SHP77 (cell line): ENCODE measurements at regions not wholly inside any gene's neighbourhood (a gene's known extent, or its start where the extent isn't known, plus 50 kb on each side); places are given as distances from the start of the nearest gene placed in this dataset.
A peak's percentile ranks its signal among the peaks of the same experiment; 100 is the strongest.

Source experiments
- DNase-seq, 2 experiments: peaks; one replicate each; lab custom pipeline; 2025; lab: John Stamatoyannopoulos, UW

GRCh38 chr1:234698686-234699085 is 88.7 kb upstream of the IRF2BP2 start:
- no peak for DNase-seq

- no peak for DNase-seq
Measured at GRCh38 chr1:234697741-234698140, 87.8 kb upstream of the IRF2BP2 start.

- no peak for DNase-seq
Measured at GRCh38 chr1:234697015-234697414, 87.0 kb upstream of the IRF2BP2 start.

GRCh38 chr1:234696148-234696576 is 86.2 kb upstream of the IRF2BP2 start:
- no peak for DNase-seq

GRCh38 chr1:234694661-234695060 is 84.7 kb upstream of the IRF2BP2 start:
- no peak for DNase-seq

GRCh38 chr1:234692966-234693580 is 83.1 kb upstream of the IRF2BP2 start:
- DNase-seq = no peak

- no peak for DNase-seq
Measured at GRCh38 chr1:234691567-234691966, 81.6 kb upstream of the IRF2BP2 start.

- no peak for DNase-seq
Measured at GRCh38 chr1:234690872-234691271, 80.9 kb upstream of the IRF2BP2 start.

- no peak for DNase-seq
Measured at GRCh38 chr1:234689236-234689635, 79.3 kb upstream of the IRF2BP2 start.

- no peak for DNase-seq
Measured at GRCh38 chr1:234687011-234687410, 77.0 kb upstream of the IRF2BP2 start.

GRCh38 chr1:234686035-234686434 is 76.1 kb upstream of the IRF2BP2 start:
- DNase-seq = no peak

- DNase-seq = no peak
Measured at GRCh38 chr1:234684856-234685255, 74.9 kb upstream of the IRF2BP2 start.

GRCh38 chr1:234683861-234684632 is 74.1 kb upstream of the IRF2BP2 start:
- DNase-seq = peak; percentile 62 to 79

- no peak for DNase-seq
Measured at GRCh38 chr1:234683127-234683860, 73.3 kb upstream of the IRF2BP2 start.

GRCh38 chr1:234681990-234682389 is 72.0 kb upstream of the IRF2BP2 start:
- no peak for DNase-seq

- DNase-seq = no peak
Measured at GRCh38 chr1:234681065-234681464, 71.1 kb upstream of the IRF2BP2 start.

GRCh38 chr1:234680331-234680904 is 70.4 kb upstream of the IRF2BP2 start:
- DNase-seq = no peak

GRCh38 chr1:234676103-234676594 is 66.2 kb upstream of the IRF2BP2 start:
- peak; percentile 85 to 91 for DNase-seq

- peak; percentile 29 to 45 for DNase-seq
Measured at GRCh38 chr1:234675572-234675971, 65.6 kb upstream of the IRF2BP2 start.

- no peak for DNase-seq
Measured at GRCh38 chr1:234675006-234675405, 65.0 kb upstream of the IRF2BP2 start.

- DNase-seq = no peak
Measured at GRCh38 chr1:234674218-234674815, 64.3 kb upstream of the IRF2BP2 start.
